GM12891 (cell line): ENCODE measurements at regions not wholly inside any gene's neighbourhood (a gene's known extent, or its start where the extent isn't known, plus 50 kb on each side); places are given as distances from the start of the nearest gene placed in this dataset.

ENCODE experiments used
- POLR2A ChIP-seq: IDR thresholded peaks from 2 replicates; pipeline ENCODE4 v1.6.1; 2011; ENCODE audit warnings: low read depth, low read length, control low read depth
- POLR2AphosphoS5 ChIP-seq: IDR thresholded peaks from 2 replicates; pipeline ENCODE4 v1.6.1; 2011; ENCODE audit warnings: low read depth, low read length, control low read depth
- SPI1 ChIP-seq: IDR thresholded peaks from 2 replicates; pipeline ENCODE4 v1.6.1; 2011; ENCODE audit warnings: low read depth, low read length, control low read depth

DNA sequence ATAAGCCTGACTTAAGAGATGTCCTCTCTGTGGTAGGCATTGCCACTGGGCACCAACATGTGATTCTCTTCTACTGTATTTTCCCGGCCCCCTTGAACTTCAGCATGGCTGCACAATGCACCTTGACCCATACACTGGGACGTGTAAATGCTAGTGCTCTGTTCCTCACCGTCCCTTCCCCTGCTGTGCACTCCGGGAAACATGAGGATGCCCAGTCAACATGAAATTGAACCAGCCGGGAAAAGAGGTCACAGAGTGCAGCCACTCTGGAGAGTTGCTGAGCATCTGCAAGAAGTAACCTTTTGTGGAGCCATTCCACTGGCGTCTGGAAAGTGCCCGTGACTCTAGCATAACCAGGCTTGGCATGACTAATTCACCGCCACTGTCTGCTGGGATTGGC is 646.7 kb downstream of the NPHP4 start:
- TF ChIP-seq POLR2AphosphoS5 (no peak), POLR2A (no peak), SPI1 (no peak)
